WI38 (cell line): ENCODE measurements at regions not wholly inside any gene's neighbourhood (a gene's known extent, or its start where the extent isn't known, plus 50 kb on each side); places are given as distances from the start of the nearest gene placed in this dataset.

Experiments used
- H3K4me3 ChIP-seq: 2 replicates; pipeline ENCODE4 v1.5.1; 2011; ENCODE audit warnings: low read depth, mild to moderate bottlenecking, control low read depth, low read length
- CTCF ChIP-seq: IDR thresholded peaks from 2 replicates; pipeline ENCODE4 v1.5.1; 2012; ENCODE audit warnings: low read depth, mild to moderate bottlenecking, control low read depth, low read length

- no peak for TF ChIP-seq CTCF
Measured at GRCh38 chr2:71813315-71813714, 334.3 kb downstream of the CYP26B1 start.

DNA sequence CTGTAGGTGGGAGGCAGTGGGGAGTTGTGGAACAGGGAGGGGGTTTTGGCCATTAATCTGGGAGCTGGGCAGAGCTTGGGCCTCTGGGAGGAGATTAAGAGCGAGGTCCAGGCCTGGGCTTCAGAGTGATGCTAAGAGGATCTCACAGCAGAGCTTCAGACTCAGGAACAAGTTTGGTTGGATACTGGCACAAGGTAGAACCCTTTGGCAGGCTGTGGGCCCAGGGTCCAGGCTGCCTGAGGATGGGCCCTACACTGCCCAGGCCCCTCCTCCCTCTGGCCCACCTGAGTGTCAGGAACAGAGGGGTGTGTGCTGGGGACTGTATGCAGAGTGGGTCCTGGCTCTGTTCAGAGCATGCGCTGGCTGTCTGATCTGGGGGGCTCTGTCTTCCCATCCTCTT, 334.9 kb downstream of the CYP26B1 start:
- no peak for TF ChIP-seq CTCF
- H3K4me3 ChIP-seq = no peak overlapping the region

More at GRCh38 chr2:71813315-71813714, 334.3 kb downstream of the CYP26B1 start:
- H3K4me3 ChIP-seq = no peak overlapping the region

GRCh38 chr2:71811726-71812125, 335.9 kb downstream of the CYP26B1 start:
- no peak for TF ChIP-seq CTCF

DNA sequence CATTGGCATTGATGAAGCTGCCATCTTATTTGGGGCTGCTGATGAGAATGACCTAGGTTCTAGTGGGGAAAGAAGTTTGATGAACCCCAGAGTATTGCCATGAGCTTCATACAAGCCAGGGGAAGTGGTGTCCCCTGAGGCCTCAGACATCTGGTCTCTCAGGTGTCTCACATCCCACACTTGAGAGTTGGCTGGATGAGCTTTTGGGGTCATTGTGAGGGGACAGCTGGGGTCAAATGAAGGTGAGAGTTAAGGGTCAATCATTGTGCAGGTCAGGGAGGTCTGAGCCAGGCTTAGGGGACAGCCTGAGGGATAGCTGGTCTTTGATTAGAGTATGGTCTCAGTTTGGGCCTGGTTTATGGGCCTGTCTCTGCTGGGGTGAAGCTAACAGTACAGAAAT, 336.5 kb downstream of the CYP26B1 start:
- TF ChIP-seq CTCF = no peak
- no peak overlapping the region for H3K4me3 ChIP-seq

More at GRCh38 chr2:71811726-71812125, 335.9 kb downstream of the CYP26B1 start:
- no peak overlapping the region for H3K4me3 ChIP-seq

DNA sequence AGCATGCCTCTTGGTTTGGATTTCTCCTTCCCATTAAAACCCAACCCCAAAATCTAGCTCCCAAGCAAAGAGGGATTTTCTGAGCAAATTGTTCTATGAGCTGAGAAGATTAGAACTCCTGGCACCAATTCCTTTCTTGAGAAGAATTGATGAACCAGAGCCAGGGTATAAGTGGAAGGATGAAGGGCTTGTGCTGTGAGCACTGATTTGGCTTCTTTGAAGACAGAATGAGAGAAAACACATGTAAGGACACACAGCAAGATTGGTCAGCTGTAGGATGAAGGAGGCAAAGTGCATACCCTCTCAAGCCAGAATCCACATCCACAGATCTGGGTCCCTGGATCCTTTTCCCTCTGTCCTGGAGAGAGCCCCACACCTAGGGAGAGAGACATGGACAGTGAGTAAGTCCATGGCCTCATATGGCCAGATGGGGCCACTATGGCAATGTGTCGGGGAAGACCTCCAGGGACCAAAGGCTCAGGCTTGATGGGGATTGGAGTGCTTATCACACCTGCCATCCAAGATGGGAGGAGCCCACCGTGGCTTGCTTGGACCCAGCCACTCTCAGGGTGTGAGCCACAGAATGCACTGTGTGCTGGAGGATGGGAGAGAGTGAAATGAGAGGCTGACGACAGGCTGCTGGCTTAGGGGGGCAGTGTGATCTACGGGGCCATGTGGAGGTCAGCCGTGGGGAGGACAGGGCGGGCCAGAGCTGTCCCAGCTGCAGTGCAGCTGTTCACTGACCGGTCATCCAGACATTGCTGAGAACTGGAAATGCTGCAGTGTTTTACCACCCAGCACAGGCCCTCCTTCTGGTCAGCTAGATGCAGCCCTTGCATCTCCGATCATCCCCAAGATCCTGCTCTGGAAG, 339.8 kb downstream of the CYP26B1 start:
- TF ChIP-seq CTCF = no peak
- H3K4me3 ChIP-seq = no peak overlapping the region

- TF ChIP-seq CTCF = no peak
- H3K4me3 ChIP-seq = no peak overlapping the region
Measured at GRCh38 chr2:71806432-71806831, 341.2 kb downstream of the CYP26B1 start.

DNA sequence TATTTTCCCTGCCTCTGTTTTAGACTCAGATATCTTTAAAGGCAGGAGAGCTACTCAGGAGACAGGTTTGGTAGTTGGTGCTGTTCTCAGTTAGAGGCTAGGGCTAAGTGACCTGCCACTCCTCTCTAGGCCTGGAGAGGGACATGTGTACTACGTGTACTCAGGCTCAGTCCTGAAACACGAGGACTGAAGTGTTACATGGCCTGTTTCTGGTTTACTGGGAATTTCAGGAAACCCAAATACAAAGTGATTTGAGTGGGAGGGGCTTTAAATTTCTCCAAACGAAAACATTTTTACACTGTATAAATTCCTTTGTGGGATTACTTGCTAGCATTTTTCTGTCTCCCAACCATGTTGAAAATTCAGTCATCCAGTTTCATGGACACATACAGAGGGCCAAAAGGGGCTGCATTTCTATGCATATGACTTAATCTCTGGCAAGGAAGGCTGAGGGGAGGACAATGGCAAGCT, 343.3 kb downstream of the CYP26B1 start:
- no peak for TF ChIP-seq CTCF
- no peak overlapping the region for H3K4me3 ChIP-seq
